HEK293T (cell line): ENCODE measurements at regions not wholly inside any gene's neighbourhood (a gene's known extent, or its start where the extent isn't known, plus 50 kb on each side); places are given as distances from the start of the nearest gene placed in this dataset.

Experiments
- ARNT ChIP-seq: fragments of 450-650 bp; IDR thresholded peaks from 2 replicates; pipeline ENCODE4 v1.6.1; 2017; ENCODE audit warnings: mild to moderate bottlenecking
- BHLHE40 ChIP-seq: fragments of 450-650 bp; IDR thresholded peaks from 2 replicates; pipeline ENCODE4 v1.6.1; 2016; ENCODE audit warnings: mild to moderate bottlenecking, moderate library complexity, borderline replicate concordance
- ELF4 ChIP-seq: fragments of 450-650 bp; IDR thresholded peaks from 2 replicates; pipeline ENCODE4 v1.6.1; 2017; ENCODE audit warnings: antibody characterized with exemption
- FOXK2 ChIP-seq: fragments of 450-650 bp; IDR thresholded peaks from 2 replicates; pipeline ENCODE4 v1.6.1; 2016; ENCODE audit warnings: mild to moderate bottlenecking
- FOXM1 ChIP-seq: fragments of 450-650 bp; IDR thresholded peaks from 2 replicates; pipeline ENCODE4 v1.6.1; 2017; ENCODE audit warnings: mild to moderate bottlenecking, borderline replicate concordance
- HDGF ChIP-seq: fragments of 450-650 bp; IDR thresholded peaks from 2 replicates; pipeline ENCODE4 v1.6.1; 2017; ENCODE audit warnings: antibody characterized with exemption, borderline replicate concordance
- L3MBTL2 ChIP-seq: fragments of 450-650 bp; conservative IDR thresholded peaks from 2 replicates; pipeline ENCODE4 v1.6.1; 2016; ENCODE audit warnings: mild to moderate bottlenecking
- LEF1 ChIP-seq: fragments of 450-650 bp; IDR thresholded peaks from 2 replicates; pipeline ENCODE4 v1.6.1; 2017; ENCODE audit warnings: mild to moderate bottlenecking, borderline replicate concordance
- PKNOX1 ChIP-seq: fragments of 450-650 bp; IDR thresholded peaks from 2 replicates; pipeline ENCODE4 v1.6.1; 2016
- SP1 ChIP-seq: fragments of 450-650 bp; IDR thresholded peaks from 2 replicates; pipeline ENCODE4 v1.6.1; 2017
- SUZ12 ChIP-seq: fragments of 450-650 bp; IDR thresholded peaks from 2 replicates; pipeline ENCODE4 v1.6.1; 2016; ENCODE audit warnings: mild to moderate bottlenecking

GRCh38 chr10:22765660-22766547, 51.5 kb upstream of the PIP4K2A start:
- no peak for TF ChIP-seq FOXM1
- TF ChIP-seq BHLHE40, result no peak
- TF ChIP-seq SP1, result no peak
- no peak for TF ChIP-seq PKNOX1
- no peak for TF ChIP-seq ELF4
- TF ChIP-seq HDGF, result no peak
- no peak for TF ChIP-seq SUZ12
- TF ChIP-seq L3MBTL2, result no peak
- TF ChIP-seq FOXK2, result no peak
- no peak for TF ChIP-seq ARNT
- no peak for TF ChIP-seq LEF1
